ENCODE measurements at regions not wholly inside any gene's neighbourhood (a gene's known extent, or its start where the extent isn't known, plus 50 kb on each side); places are given as distances from the start of the nearest gene placed in this dataset.

DNA sequence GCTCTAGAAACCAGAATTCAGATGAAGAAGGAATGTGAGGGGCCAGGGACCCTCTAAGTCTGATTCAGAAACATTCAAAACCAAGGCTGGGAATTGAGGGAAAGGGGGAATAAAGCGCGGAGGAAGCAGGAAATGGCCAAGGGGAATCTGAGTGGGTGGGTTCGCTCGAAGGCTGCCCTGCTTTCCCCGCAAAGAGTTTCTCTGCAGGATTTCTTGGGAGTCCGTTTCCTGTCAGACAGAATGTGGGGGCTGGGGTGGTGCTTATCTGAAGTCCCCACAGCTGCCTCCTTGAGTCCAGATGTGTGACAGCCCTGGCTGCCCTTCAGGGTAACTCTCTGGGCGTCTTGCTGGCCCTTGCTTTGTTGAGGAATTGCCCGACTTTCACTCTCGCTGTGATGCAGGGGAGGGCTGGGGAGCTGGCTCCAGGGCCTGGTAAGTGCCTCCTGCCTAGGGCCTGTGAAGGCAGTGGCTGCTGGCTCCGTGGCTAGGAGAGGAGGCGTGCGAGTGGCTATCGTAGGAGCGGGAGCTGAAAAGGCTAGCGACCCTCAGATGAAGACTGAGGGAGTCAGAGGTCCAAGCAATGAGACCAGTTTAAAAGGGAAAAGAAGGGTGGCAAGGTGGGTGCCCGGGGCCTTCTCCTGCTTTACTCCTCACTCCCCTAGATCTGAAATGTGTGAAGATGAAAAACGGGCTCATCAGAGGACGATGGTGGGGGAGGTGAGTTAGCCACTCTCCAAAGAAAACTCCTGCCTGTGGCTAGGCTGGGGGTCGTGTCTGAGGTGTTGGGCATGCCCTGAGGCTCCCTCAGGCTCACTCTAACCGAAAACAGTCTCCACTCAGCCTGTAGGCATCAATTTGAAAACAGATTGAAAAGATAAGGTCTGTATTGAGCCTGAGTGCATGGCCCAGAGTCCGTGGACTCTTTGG lies 143.9 kb upstream of the UMPS start:
- H3K9me3 ChIP-seq (ENCODE audit: control insufficient read depth in 4 of 4, low read length in 3 of 4): no peaks in the 10 kb centered on the region
- no peak for DNase-seq (ENCODE audit: low spot score)
- peak overlapping the region; percentile 37 to 43 for H3K27ac ChIP-seq (ENCODE audit: low read depth in 1 of 2, low read length in 2 of 2)
- TF ChIP-seq HNF4A (conservative IDR thresholded peaks at IDR 0.05) (peak in 1 of 2 donors; percentile 69), RXRA (IDR thresholded peaks at IDR 0.05) (peak; percentile 46 to 49), HNF4G (IDR thresholded peaks at IDR 0.05) (no peak), RAD21 (IDR thresholded peaks at IDR 0.05) (peak in 1 of 2 donors; percentile 19)
- TF ChIP-seq, protein P1, sequence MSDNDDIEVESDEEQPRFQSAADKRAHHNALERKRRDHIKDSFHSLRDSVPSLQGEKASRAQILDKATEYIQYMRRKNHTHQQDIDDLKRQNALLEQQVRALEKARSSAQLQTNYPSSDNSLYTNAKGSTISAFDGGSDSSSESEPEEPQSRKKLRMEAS (IDR thresholded peaks at IDR 0.05): no peak
- H3K4me1 ChIP-seq (ENCODE audit: control insufficient read depth in 4 of 4, insufficient read depth in 4 of 4, low read length in 3 of 4): peaks cover 0 to 30% (median 16%) of the 10 kb centered on the region in 4 donors
- no peaks in the 10 kb centered on the region for H3K27me3 ChIP-seq (ENCODE audit: control insufficient read depth in 4 of 4, insufficient read depth in 4 of 4, low read length in 3 of 4)
- no peaks in the 10 kb centered on the region for H3K36me3 ChIP-seq (ENCODE audit: control insufficient read depth in 4 of 4, insufficient read depth in 3 of 4, low read depth in 1 of 4, low read length in 3 of 4)
- H3K4me3 ChIP-seq (ENCODE audit: low read depth in 1 of 3, low read length in 3 of 3): peak overlapping the region in 1 of 3 donors; percentile 7
- WGBS: 73% methylated on average over 21 of the region's 21 CpGs
- H3K9ac ChIP-seq (ENCODE audit: low read depth in 1 of 2, low read length in 2 of 2): no peak overlapping the region

DNA sequence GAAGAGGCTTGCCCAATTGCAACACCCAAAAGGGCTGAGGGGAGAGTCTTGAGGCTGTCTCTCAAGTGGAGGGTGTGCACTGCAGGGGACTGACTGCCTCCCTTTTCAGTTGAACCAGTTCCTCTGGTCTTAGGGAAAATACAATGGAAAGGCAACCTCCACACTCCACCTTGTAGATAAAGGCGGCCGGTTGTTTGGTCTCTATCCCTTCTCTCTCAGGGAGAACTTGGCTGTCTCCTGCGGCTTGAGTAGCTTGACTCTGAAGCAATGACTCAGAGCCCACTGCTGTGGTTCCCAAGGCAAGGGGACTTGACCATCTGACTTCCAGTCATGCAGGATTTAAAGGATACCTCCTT lies 143.2 kb upstream of the UMPS start:
- DNase-seq (ENCODE audit: low spot score): no peak
- Histone ChIP-seq H3K27ac (ENCODE audit: low read depth in 1 of 2, low read length in 2 of 2) (peak overlapping the region; percentile 37 to 43), H3K4me1 (ENCODE audit: control insufficient read depth in 4 of 4, insufficient read depth in 4 of 4, low read length in 3 of 4) (peaks cover 2 to 36% (median 17%) of the 10 kb centered on the region in 4 donors), H3K9ac (ENCODE audit: low read depth in 1 of 2, low read length in 2 of 2) (no peak overlapping the region), H3K4me3 (ENCODE audit: low read depth in 1 of 3, low read length in 3 of 3) (no peak overlapping the region), H3K36me3 (ENCODE audit: control insufficient read depth in 4 of 4, insufficient read depth in 3 of 4, low read depth in 1 of 4, low read length in 3 of 4) (no peaks in the 10 kb centered on the region), H3K27me3 (ENCODE audit: control insufficient read depth in 4 of 4, insufficient read depth in 4 of 4, low read length in 3 of 4) (no peaks in the 10 kb centered on the region), H3K9me3 (ENCODE audit: control insufficient read depth in 4 of 4, low read length in 3 of 4) (no peaks in the 10 kb centered on the region)
- WGBS: 88% methylated on average over 3 of the region's 3 CpGs
- TF ChIP-seq HNF4A (conservative IDR thresholded peaks at IDR 0.05): peak in 1 of 2 donors; percentile 49
- TF ChIP-seq, protein P2, sequence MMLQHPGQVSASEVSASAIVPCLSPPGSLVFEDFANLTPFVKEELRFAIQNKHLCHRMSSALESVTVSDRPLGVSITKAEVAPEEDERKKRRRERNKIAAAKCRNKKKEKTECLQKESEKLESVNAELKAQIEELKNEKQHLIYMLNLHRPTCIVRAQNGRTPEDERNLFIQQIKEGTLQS (IDR thresholded peaks at IDR 0.05): no peak

DNA sequence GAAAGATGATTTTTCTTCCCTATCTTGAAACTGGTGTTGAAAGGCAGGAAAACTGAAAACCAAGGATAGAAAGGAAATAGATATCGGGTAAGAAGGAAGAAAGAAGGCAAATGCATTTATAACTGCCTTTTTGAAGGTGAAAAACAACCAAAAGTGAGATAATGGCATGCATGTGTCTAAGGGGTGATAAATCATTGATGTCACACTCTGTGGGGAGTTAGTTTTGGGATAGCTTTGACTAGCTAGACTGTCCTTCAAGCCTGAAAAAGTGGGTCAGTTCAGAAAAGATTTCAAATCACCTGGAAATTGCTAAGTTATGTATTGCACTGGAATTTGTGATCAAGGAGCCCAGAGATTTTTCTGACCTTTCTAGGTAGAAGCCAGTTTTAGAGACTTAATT lies 142.2 kb upstream of the UMPS start:
- peaks cover 3 to 43% (median 22%) of the 10 kb centered on the region in 4 donors for H3K4me1 ChIP-seq (ENCODE audit: control insufficient read depth in 4 of 4, insufficient read depth in 4 of 4, low read length in 3 of 4)
- no peak overlapping the region for H3K9ac ChIP-seq (ENCODE audit: low read depth in 1 of 2, low read length in 2 of 2)
- no peak overlapping the region for H3K4me3 ChIP-seq (ENCODE audit: low read depth in 1 of 3, low read length in 3 of 3)
- H3K27me3 ChIP-seq (ENCODE audit: control insufficient read depth in 4 of 4, insufficient read depth in 4 of 4, low read length in 3 of 4): no peaks in the 10 kb centered on the region
- 81% methylated on average over 1 of the region's 1 CpG for WGBS
- H3K9me3 ChIP-seq (ENCODE audit: control insufficient read depth in 4 of 4, low read length in 3 of 4): no peaks in the 10 kb centered on the region
- TF ChIP-seq RAD21 (IDR thresholded peaks at IDR 0.05) (no peak), REST (IDR thresholded peaks at IDR 0.05) (no peak), JUND (IDR thresholded peaks at IDR 0.05) (no peak), SP1 (IDR thresholded peaks at IDR 0.05) (no peak), NR2F2 (IDR thresholded peaks at IDR 0.05) (no peak), EGR1 (IDR thresholded peaks at IDR 0.05; ENCODE audit: low read depth in 2 of 2) (no peak), HNF4A (conservative IDR thresholded peaks at IDR 0.05) (no peak), RXRA (IDR thresholded peaks at IDR 0.05) (no peak), TAF1 (conservative IDR thresholded peaks at IDR 0.05) (no peak), CTCF (IDR thresholded peaks at IDR 0.05; ENCODE audit: low read depth, low read length, missing input control) (no peak), GABPA (IDR thresholded peaks at IDR 0.05 in 1 of 2, conservative IDR thresholded peaks at IDR 0.05 in 1 of 2) (no peak), ZBTB33 (IDR thresholded peaks at IDR 0.05) (no peak), HNF4G (IDR thresholded peaks at IDR 0.05) (no peak), YY1 (IDR thresholded peaks at IDR 0.05) (no peak), FOXA2 (IDR thresholded peaks at IDR 0.05) (no peak), FOXA1 (IDR thresholded peaks at IDR 0.05) (no peak)
- TF ChIP-seq, protein P1 (IDR thresholded peaks at IDR 0.05): no peak
- TF ChIP-seq, protein P2 (IDR thresholded peaks at IDR 0.05): no peak
- H3K36me3 ChIP-seq (ENCODE audit: control insufficient read depth in 4 of 4, insufficient read depth in 3 of 4, low read depth in 1 of 4, low read length in 3 of 4): no peaks in the 10 kb centered on the region
- DNase-seq (ENCODE audit: low spot score): no peak
- H3K27ac ChIP-seq (ENCODE audit: low read depth in 1 of 2, low read length in 2 of 2): no peak overlapping the region

All from liver (tissue), 8 donors.